Testis (tissue), 2 donors: ENCODE measurements at regions not wholly inside any gene's neighbourhood (a gene's known extent, or its start where the extent isn't known, plus 50 kb on each side); places are given as distances from the start of the nearest gene placed in this dataset.

Source experiments
- CTCF ChIP-seq, 3 experiments: fragments of 450-650 bp in 2 of 3; fragments of 200-600 bp in 1 of 3; sonication (generic) in 1 of 3; IDR thresholded peaks; one replicate each; pipeline ENCODE4 v1.5.1; 2016 to 2019; ENCODE audit warnings: antibody characterized with exemption in 3 of 3, mild to moderate bottlenecking in 2 of 3, moderate library complexity in 1 of 3
- POLR2A ChIP-seq: fragments of 450-650 bp; IDR thresholded peaks from one replicate; pipeline ENCODE4 v1.6.1; 2017; ENCODE audit warnings: antibody characterized with exemption, mild to moderate bottlenecking, moderate library complexity

- no peak for TF ChIP-seq CTCF (IDR thresholded peaks at IDR 0.05)
- TF ChIP-seq POLR2A, result no peak
These were observed 89.5 kb downstream of the RTP5 start for GRCh38 chr2:241958818-241959545.
